NCI-H510A treated with DMSO at 0.1 percent for 48 hours (cell line): ENCODE measurements at regions not wholly inside any gene's neighbourhood (a gene's known extent, or its start where the extent isn't known, plus 50 kb on each side); places are given as distances from the start of the nearest gene placed in this dataset.
"Not testable (repeated sequence)": the region's sequence is repeated elsewhere in the genome, so short reads cannot be mapped to it uniquely, and the experiment has no call there.

Experiments
- DNase-seq: peaks from one replicate; lab custom pipeline; 2025; lab: John Stamatoyannopoulos, UW

DNA sequence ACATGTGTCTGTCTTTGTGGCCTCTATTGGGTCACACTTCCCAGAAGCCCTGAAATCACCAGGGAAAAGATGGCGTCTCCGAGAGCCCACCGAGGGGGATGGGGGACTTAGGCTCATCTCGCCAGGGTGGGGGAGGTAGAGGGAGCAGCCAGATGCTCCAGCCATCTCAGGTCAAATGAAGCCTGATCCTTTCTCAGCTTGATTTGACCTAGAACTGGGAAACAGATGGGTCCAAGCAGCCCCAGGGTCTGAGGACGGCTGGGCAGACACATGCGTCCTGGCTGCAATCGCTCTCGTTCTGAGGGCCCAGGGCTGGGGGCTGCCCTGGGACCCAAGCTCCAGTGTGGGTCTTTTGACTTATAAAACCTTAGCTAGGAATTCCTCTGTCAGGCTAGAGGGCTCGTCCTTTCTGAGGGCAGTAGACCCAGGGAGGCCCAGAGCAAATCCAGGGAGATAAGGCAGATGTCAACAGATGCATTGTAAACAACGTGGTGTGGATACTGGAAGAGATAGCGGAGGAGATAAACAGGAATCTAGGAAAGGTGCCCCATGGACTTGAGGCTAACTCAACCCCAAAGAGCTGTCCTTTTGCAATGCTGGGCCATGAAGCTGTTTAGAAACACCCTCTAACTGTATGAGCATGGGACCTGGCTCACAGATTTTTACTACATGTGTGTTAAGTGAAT, 127.7 kb downstream of the MYCN start:
- no peak for DNase-seq

DNA sequence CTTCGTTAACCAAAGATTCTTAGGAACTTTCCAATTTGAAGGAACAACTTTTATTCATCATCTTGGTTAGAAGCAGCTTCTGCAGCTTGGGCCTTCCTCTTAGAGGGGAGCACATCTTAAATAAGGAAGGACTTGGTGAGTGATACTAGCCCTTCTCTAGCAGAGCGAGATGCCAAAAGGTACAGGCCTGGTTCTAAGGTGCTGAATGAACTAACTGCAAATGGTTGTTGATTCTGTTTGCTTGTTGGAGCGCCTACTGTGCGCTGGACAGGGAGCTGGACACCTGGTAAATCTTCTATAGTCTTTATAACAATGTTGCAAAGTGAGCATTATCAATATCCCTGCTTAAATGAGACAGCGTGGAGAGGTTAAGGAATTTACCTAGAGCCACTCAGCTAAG, 127.1 kb downstream of the MYCN start:
- no peak for DNase-seq

- no peak for DNase-seq
Observed at GRCh38 chr2:16067037-16067406, 126.7 kb downstream of the MYCN start.

DNA sequence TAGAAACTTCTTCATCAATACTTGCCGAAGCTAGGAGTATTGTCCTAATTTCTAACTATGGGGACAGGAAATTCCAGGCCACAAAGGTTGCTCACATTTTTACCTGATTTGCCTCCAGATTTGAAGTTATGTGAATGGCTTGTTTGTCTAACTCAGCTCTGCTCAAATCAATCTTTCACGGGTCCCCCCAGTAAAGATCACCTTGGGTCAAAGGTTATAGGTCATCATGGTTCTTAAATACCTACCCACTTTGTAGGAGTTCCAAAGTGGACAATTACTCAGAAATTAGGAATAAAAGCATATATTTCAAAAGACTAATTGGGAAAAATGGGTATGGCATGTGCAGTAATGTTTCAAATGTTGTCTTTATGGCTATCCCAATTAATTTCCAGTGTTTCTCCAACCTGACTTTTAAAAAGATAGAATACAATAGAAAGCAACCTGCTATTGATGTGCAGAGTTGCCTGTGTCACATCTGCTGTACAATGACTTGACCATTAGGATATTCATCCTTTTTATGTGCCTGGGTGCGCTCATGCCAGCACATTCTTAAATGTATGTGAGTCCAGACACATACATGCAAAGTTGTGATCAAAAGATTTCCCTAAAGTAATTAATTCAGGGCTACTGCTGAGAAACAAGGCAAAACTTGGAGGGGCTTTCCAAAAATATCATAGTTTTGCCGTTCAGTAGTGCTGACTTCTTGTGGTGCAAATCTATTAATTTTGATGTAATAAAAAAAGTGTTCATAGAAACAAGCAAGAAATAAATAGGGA, 126.1 kb downstream of the MYCN start:
- no peak for DNase-seq

GRCh38 chr2:16065272-16066069, 125.1 kb downstream of the MYCN start:
- not testable (repeated sequence) for DNase-seq

GRCh38 chr2:16064745-16065144, 124.4 kb downstream of the MYCN start:
- no peak for DNase-seq

DNA sequence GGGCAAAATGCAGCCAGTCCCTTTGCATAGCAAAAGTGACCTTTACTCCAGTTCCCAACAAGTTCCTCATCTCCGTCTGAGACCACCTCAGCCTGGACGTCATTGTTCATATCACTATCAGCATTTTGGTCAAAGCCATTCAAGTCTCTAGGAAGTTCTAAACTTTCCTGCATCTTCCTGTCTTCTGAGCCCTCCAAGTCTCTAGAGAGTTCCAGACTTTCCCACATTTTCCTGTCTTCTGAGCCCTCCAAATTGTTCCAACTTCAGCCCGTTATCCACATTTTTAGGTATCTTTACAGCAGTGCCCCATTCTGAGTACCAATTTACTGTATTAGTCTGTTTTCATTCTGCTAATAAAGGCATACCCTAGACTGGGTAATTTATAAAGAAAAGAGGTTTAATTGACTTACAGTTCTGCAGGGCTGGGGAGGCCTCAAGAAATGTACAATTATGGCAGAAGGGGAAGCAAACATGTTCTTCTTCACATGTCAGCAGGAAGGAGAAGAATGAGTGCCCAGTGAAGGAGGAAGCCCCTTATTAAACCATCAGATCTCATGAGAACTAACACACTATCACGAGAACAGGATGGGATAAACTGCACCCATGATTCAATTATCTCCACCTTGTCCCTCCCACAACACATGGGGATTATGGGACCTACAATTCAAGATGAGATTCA, 123.7 kb downstream of the MYCN start:
- DNase-seq = no peak

GRCh38 chr2:16063251-16063850, 123.0 kb downstream of the MYCN start:
- no peak for DNase-seq

DNA sequence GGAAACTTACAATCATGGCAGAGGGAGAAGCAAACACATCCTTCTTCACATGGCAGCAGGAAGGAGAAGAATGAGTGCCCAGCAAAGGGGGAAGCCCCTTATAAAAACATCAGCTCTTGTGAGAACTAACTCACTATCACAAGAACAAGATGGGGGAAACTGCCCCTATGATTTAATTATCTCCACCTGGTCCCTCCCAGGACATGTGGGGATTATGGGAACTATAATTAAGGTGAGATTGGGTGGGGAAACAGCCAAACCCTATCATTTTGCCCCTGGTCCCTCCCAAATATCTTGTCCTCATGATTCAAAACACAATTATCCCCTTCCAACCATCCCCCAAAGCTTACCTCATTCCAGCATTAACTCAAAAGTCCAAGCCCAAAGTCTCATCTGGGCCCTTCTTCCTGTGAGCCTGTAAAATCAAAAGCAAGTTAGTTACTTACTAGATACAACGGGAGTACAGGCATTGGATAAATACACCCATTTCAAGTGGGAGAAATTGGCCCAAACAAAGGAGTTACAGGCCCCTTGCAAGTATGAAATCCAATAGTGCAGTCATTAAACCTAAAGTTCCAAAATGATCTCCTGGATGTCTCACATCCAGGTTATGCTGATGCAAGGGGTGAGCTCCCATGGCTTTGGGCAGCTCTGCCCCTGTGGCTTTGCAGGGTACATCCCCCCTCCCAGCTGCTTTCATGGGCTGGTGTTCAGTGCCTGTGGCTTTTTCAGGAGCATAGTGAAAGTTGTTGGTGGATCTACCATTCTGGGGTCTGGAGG, 122.3 kb downstream of the MYCN start:
- no peak for DNase-seq

DNA sequence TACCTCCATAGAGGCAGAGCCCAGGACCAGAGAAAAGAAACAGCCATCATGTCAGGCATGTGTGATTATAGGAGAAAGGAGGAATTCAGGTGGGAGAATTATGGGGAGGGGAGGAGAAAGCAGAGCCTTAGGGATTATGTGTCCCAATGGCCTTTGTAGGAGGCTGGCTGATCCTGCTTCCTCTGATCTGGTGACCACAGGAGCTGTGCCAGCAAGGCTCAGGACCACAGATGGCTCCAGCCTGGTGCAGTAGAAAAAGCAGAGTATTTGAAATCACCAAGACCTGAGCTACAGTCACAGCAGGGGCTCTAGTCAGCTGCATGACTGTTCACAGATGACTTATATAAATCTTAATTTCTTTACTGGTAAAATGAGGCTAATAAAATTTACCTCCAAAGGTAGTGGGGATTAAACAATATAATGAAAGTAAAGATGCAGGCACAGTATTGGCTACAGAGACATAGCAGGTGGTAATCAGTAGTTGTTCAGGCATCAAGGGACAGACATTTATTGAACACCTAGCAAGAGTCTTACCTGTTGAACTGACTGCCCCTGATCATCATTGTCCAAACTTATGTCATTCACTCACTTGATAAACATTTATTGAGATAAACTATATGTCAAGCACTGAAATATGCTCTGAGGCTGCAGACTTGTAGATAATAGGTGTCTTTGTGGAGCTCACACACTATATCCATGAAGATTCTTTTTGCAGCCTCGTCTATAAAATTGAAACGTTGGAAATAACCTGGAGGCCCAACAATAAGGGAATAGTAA, 121.3 kb downstream of the MYCN start:
- DNase-seq = no peak

DNA sequence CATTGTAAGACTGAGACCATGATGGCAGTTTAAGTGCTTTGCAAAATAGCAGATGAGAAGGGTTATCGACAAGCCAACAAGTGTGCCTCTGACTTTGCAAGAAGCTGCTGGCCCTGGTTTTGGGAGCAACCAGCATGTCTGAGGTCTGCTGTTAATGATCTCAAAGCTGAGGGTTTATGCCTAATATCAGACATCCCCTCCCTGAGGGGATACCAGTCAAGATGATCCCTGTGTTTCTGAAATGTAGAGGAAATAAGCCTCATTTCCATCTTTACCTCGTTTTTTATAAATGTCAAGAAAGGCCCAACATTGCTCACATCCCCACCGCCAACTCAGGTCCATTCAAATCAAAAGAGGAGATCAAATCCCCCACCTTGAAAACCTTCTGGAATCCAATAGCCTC, 120.6 kb downstream of the MYCN start:
- DNase-seq = no peak

GRCh38 chr2:16060125-16060935, 120.0 kb downstream of the MYCN start:
- no peak for DNase-seq

DNA sequence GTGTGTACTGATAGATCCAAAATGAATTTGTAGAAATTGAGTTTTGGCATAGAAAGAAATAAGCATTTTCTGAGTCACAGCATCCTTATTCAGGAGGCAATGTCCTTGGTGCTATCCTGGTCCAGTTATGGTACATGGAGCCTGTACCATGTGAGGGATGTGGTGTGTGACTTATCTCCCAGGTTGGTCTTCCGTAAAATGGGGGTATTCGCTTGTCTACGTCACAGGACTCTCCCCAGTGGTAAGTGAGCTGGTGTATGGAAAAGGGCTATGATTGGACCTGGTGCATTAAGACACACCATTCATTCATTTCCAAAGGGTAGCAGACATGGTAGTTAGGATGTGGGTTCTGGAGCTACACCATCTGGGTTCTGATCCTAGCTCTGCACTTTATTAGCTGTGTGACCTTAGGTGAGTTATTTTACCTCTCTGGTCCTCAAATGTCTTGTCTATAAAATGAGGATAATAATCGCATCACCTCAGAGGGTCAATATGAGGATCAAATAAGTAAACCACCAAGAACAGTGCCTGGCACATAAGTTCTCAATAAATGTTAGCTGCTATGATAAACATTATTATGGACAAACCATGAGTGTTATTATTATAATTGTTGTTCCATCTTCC, 119.2 kb downstream of the MYCN start:
- no peak for DNase-seq

GRCh38 chr2:16058747-16059358, 118.5 kb downstream of the MYCN start:
- no peak for DNase-seq

DNA sequence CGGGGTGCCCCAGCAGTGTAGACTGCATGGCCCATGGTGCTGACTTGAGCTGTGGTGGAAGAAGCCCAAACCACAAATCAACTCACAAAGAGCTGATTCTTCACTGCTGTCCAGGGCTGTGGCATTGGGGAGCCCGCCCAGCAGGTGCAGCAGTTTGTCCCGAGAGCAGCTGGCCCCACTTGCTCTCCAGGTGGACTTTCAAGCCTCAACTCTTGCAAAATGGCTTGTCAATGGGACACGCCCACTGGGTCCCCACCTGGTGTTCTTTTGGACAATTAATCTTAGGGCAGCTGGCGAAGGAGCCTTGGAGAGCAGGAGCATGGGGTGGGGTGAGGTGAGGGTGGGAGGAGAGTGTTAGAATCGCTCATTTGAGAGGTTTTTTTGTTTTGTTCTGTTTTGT, 117.9 kb downstream of the MYCN start:
- peak; percentile 9 for DNase-seq

- no peak for DNase-seq
Observed at GRCh38 chr2:16057661-16058060, 117.3 kb downstream of the MYCN start.

GRCh38 chr2:16055848-16056580, 115.7 kb downstream of the MYCN start:
- no peak for DNase-seq
